ENCODE measurements at regions not wholly inside any gene's neighbourhood (a gene's known extent, or its start where the extent isn't known, plus 50 kb on each side); places are given as distances from the start of the nearest gene placed in this dataset.

DNA sequence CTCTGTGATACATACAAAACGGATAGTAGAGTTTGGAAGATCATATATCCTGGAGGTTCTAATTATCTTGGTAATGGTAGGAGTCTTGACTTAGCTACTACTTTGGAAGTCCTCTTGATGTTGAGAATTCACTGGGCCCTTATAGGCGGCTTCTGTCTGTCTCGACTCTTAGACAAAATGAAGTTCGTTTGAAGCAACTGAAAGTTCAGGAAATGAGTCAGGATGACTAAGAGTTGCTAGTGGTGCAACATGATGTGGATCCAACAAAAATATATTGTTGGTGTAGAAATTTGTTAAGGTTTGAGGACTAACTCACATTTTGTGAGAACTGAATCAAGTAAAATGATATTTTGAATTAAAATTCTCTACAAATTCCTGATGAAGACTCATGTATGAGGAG lies 272.7 kb downstream of the AEBP2 start:
- H3K27ac Mint-ChIP-seq (ENCODE audit: unreplicated experiment): no peak overlapping the region
- TF ChIP-seq, protein P1, sequence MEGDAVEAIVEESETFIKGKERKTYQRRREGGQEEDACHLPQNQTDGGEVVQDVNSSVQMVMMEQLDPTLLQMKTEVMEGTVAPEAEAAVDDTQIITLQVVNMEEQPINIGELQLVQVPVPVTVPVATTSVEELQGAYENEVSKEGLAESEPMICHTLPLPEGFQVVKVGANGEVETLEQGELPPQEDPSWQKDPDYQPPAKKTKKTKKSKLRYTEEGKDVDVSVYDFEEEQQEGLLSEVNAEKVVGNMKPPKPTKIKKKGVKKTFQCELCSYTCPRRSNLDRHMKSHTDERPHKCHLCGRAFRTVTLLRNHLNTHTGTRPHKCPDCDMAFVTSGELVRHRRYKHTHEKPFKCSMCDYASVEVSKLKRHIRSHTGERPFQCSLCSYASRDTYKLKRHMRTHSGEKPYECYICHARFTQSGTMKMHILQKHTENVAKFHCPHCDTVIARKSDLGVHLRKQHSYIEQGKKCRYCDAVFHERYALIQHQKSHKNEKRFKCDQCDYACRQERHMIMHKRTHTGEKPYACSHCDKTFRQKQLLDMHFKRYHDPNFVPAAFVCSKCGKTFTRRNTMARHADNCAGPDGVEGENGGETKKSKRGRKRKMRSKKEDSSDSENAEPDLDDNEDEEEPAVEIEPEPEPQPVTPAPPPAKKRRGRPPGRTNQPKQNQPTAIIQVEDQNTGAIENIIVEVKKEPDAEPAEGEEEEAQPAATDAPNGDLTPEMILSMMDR (IDR thresholded peaks at IDR 0.05; ENCODE audit: partially characterized antibody, unreplicated experiment): no peak
- no peak for DNase-seq
- no peaks in the 10 kb centered on the region for H3K9me3 Mint-ChIP-seq (ENCODE audit: unreplicated experiment)
- peaks cover 3% of the 10 kb centered on the region for H3K27me3 Mint-ChIP-seq (ENCODE audit: unreplicated experiment)
- H3K4me3 Mint-ChIP-seq (ENCODE audit: unreplicated experiment): no peak overlapping the region
- no peaks in the 10 kb centered on the region for H3K36me3 Mint-ChIP-seq (ENCODE audit: unreplicated experiment)
- no peaks in the 10 kb centered on the region for H3K4me1 Mint-ChIP-seq (ENCODE audit: low read depth, unreplicated experiment)

DNA sequence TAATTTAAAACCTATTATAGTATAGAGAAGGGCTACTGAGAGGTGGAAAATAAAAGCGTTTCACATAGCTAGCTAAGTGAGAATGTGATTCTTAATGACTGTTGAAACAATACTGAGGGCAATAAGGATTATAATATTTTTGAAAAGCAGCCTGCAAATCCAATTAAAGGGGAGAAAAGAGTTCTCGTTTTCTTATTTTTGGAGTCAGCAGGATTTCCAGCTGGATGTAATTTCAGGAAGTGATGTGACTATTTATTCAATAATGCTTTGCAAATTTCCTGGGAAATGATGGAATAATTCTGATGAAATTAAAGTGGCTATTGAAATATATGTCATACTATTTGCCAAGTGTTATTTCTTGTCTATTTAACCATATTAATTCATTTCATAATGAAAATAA lies 279.1 kb downstream of the AEBP2 start:
- peaks cover 2% of the 10 kb centered on the region for H3K27me3 Mint-ChIP-seq (ENCODE audit: unreplicated experiment)
- H3K27ac Mint-ChIP-seq (ENCODE audit: unreplicated experiment): no peak overlapping the region
- H3K9me3 Mint-ChIP-seq (ENCODE audit: unreplicated experiment): no peaks in the 10 kb centered on the region
- no peak for DNase-seq
- no peaks in the 10 kb centered on the region for H3K4me1 Mint-ChIP-seq (ENCODE audit: low read depth, unreplicated experiment)
- H3K36me3 Mint-ChIP-seq (ENCODE audit: unreplicated experiment): no peaks in the 10 kb centered on the region
- no peak overlapping the region for H3K4me3 Mint-ChIP-seq (ENCODE audit: unreplicated experiment)
- TF ChIP-seq, protein P1 (IDR thresholded peaks at IDR 0.05; ENCODE audit: partially characterized antibody, unreplicated experiment): no peak

DNA sequence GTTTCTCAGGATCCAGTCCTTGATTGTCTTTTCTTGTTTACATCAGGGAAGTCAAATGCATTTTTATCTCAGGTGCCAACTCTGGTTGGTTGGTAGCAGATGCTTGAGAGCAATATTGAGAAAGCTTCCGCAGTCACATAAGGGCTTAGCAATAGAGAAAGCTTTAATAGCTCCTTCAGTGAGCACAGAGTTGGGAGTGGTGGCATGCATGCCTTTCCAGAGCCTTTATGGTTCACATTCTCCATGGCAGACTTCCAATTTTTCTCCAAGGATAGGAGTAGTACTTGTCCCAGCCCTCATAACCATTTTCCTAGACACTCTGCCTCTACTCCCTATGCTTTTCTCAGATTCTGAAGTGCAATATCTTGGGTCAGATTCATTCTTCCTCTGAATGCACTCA lies 280.4 kb downstream of the AEBP2 start:
- H3K27me3 Mint-ChIP-seq (ENCODE audit: unreplicated experiment): peaks cover 4% of the 10 kb centered on the region
- no peak for DNase-seq
- no peaks in the 10 kb centered on the region for H3K9me3 Mint-ChIP-seq (ENCODE audit: unreplicated experiment)
- TF ChIP-seq, protein P1 (IDR thresholded peaks at IDR 0.05; ENCODE audit: partially characterized antibody, unreplicated experiment): no peak
- no peak overlapping the region for H3K27ac Mint-ChIP-seq (ENCODE audit: unreplicated experiment)
- H3K4me1 Mint-ChIP-seq (ENCODE audit: low read depth, unreplicated experiment): no peaks in the 10 kb centered on the region
- no peak overlapping the region for H3K4me3 Mint-ChIP-seq (ENCODE audit: unreplicated experiment)
- no peaks in the 10 kb centered on the region for H3K36me3 Mint-ChIP-seq (ENCODE audit: unreplicated experiment)

DNA sequence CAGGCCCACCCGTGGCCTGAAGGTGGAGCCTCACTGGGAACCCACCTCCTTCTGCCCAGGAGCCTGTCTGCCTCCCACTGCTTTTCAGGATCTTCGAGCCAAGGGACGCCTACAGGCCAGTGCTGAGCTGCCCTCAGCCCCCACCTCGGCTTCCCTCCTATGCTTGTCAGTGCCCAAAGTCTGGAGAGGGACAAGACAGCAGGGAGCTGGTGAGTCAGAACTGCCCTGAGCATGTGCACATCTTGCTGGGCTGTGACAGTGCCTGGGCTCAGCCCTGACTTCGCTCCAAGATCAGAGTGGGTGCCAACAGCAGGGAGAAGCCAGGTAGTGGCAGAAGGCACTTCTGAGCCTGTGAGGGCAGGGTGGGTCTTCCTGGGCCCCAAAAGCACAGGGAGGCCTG lies 286.8 kb downstream of the AEBP2 start:
- H3K36me3 Mint-ChIP-seq (ENCODE audit: unreplicated experiment): peaks cover 4% of the 10 kb centered on the region

DNA sequence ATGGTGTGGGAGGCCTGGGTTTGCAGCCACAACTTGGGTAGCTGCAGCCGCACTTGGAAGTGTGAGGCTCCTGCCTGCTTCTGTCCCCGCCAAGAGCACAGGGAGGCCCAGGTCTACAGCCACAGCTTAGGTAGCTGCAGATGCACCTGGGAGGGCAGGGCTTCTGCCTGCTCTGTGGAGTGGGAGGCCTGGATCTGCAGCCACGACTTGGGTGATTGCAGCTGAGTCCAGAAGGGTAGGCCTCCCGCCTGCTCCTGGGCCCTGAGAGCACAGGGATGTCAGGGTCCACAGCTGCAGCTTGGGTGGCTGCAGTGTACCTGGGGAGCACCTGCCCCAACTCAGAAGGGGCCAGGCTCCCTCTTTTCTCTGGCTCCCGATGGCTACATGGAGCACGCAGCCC lies 287.3 kb downstream of the AEBP2 start:
- Mint-ChIP-seq H3K4me1 (ENCODE audit: low read depth, unreplicated experiment) (no peaks in the 10 kb centered on the region), H3K4me3 (ENCODE audit: unreplicated experiment) (no peak overlapping the region), H3K27me3 (ENCODE audit: unreplicated experiment) (peaks cover 2% of the 10 kb centered on the region), H3K27ac (ENCODE audit: unreplicated experiment) (no peak overlapping the region), H3K36me3 (ENCODE audit: unreplicated experiment) (peaks cover 4% of the 10 kb centered on the region), H3K9me3 (ENCODE audit: unreplicated experiment) (peaks cover 2% of the 10 kb centered on the region)
- no peak for DNase-seq
- TF ChIP-seq, protein P1 (IDR thresholded peaks at IDR 0.05; ENCODE audit: partially characterized antibody, unreplicated experiment): no peak

More for the DNA sequence above, 286.8 kb downstream of the AEBP2 start:
- Mint-ChIP-seq H3K27ac (ENCODE audit: unreplicated experiment) (no peak overlapping the region), H3K4me1 (ENCODE audit: low read depth, unreplicated experiment) (no peaks in the 10 kb centered on the region), H3K27me3 (ENCODE audit: unreplicated experiment) (peaks cover 2% of the 10 kb centered on the region), H3K4me3 (ENCODE audit: unreplicated experiment) (no peak overlapping the region), H3K9me3 (ENCODE audit: unreplicated experiment) (peaks cover 2% of the 10 kb centered on the region)
- DNase-seq: no peak
- TF ChIP-seq, protein P1 (IDR thresholded peaks at IDR 0.05; ENCODE audit: partially characterized antibody, unreplicated experiment): no peak
